K562 (cell line): ENCODE measurements at regions not wholly inside any gene's neighbourhood (a gene's known extent, or its start where the extent isn't known, plus 50 kb on each side); places are given as distances from the start of the nearest gene placed in this dataset.

ENCODE experiments used
- ADNP ChIP-seq: fragments of 200-800 bp; sonication (Bioruptor generic); IDR thresholded peaks from 2 replicates; pipeline ENCODE4 v1.6.1; 2016; ENCODE audit warnings: missing genetic modification characterization, missing compliant biosample characterization
- NRF1 ChIP-seq, 2 experiments: fragments of 450-650 bp; IDR thresholded peaks in 1 of 2; conservative IDR thresholded peaks in 1 of 2; 2 replicates each; pipeline ENCODE4 v1.6.1; 2014; ENCODE audit warnings: mild to moderate bottlenecking in 2 of 2

- TF ChIP-seq ADNP (tag) (no peak), NRF1 (conservative IDR thresholded peaks at IDR 0.05 in 1 of 2, IDR thresholded peaks at IDR 0.05 in 1 of 2) (no peak)
Observed at GRCh38 chr10:47156873-47157272, 143.1 kb upstream of the GDF10 start.
